ENCODE measurements at regions not wholly inside any gene's neighbourhood (a gene's known extent, or its start where the extent isn't known, plus 50 kb on each side); places are given as distances from the start of the nearest gene placed in this dataset.

- TF ChIP-seq CTCF (IDR thresholded peaks at IDR 0.05) = no peak
- no peak for TF ChIP-seq POLR2A (IDR thresholded peaks at IDR 0.05)
Measured at GRCh38 chr5:144036476-144036875, 134.0 kb downstream of the YIPF5 start.
